GM12878 (cell line): ENCODE measurements at regions not wholly inside any gene's neighbourhood (a gene's known extent, or its start where the extent isn't known, plus 50 kb on each side); places are given as distances from the start of the nearest gene placed in this dataset.
"Not testable (repeated sequence)": the region's sequence is repeated elsewhere in the genome, so short reads cannot be mapped to it uniquely, and the experiment has no call there.

Experiments used
- ATAC-seq: fragments of 200-7000 bp; cut with Tn5 transposase; 3 replicates; pipeline ENCODE4 v1.9.1; 2020; ENCODE audit warnings: mild to moderate bottlenecking, moderate library complexity
- BruUV-seq: library from RNA; stranded (reverse); fragments of 400-500 nt; replicated peaks from 2 replicates; lab custom pipeline; 2021; lab: Mats Ljungman, UMichigan
- CTCF ChIA-PET: fragments of 300-600 bp; sonication (Branson Sonifier 250); formaldehyde crosslinking; extraction: SDS; loops from one replicate; lab custom pipeline; 2021; ENCODE audit warnings: inconsistent platforms; lab: Yijun Ruan, JAX
- POLR2A ChIA-PET: fragments of 350-600 bp; formaldehyde crosslinking; extraction: SDS; loops from one replicate; lab custom pipeline; 2021; ENCODE audit warnings: inconsistent platforms; lab: Charles Lee
- RAD21 ChIA-PET: fragments of 300-600 bp; sonication (Branson Sonifier 250); formaldehyde crosslinking; loops from one replicate; lab custom pipeline; 2023; ENCODE audit warnings: antibody characterized with exemption; ENCODE audit not compliant: unreplicated experiment; lab: Charles Lee
- SMC1A ChIA-PET: fragments of 300-600 bp; sonication (Branson Sonifier 250); formaldehyde crosslinking; loops from one replicate; lab custom pipeline; 2023; ENCODE audit not compliant: unreplicated experiment, uncharacterized antibody; lab: Charles Lee
- DNase-seq: peaks from one replicate; pipeline ENCODE4 v3.0.0-alpha.2; 2011; ENCODE audit warnings: low read depth, low spot score
- FAIRE-seq: peaks from 3 replicates; lab custom pipeline; 2011; peaks lifted over from hg19 to GRCh38; lab: Jason Lieb, UNC
- H2AFZ ChIP-seq: 2 replicates; pipeline ENCODE4 v1.6.0; 2011; ENCODE audit warnings: low read depth, low read length, control low read depth; ENCODE audit not compliant: control insufficient read depth
- H3K27ac ChIP-seq: 2 replicates; pipeline ENCODE4 v1.5.1; 2011; ENCODE audit warnings: control low read depth; ENCODE audit not compliant: control insufficient read depth, insufficient read depth
- H3K27me3 ChIP-seq, 2 experiments: replicated peaks in 1 of 2; 2 replicates each; pipeline versions ENCODE4 v1.6.0 to v1.6.1; 2011; ENCODE audit warnings: low read length in 1 of 2; ENCODE audit not compliant: control insufficient read depth in 2 of 2, insufficient read depth in 2 of 2
- H3K36me3 ChIP-seq, 2 experiments: 2 replicates each; pipeline ENCODE4 v1.5.1; 2011; ENCODE audit warnings: low read length in 1 of 2; ENCODE audit not compliant: control insufficient read depth in 2 of 2, insufficient read depth in 2 of 2
- H3K4me1 ChIP-seq: 2 replicates; pipeline ENCODE4 v1.6.1; 2011; ENCODE audit warnings: mild to moderate bottlenecking, low read length, moderate library complexity, mixed read lengths; ENCODE audit not compliant: control insufficient read depth, insufficient read depth
- H3K4me2 ChIP-seq: 2 replicates; pipeline ENCODE4 v1.6.0; 2011; ENCODE audit warnings: control low read depth; ENCODE audit not compliant: control insufficient read depth, insufficient read depth
- H3K4me3 ChIP-seq: fragments of 200-600 bp; sonication (generic); 2 replicates; pipeline ENCODE4 v1.5.1; 2016
- H3K79me2 ChIP-seq: 2 replicates; pipeline ENCODE4 v1.6.0; 2011; ENCODE audit warnings: low read length; ENCODE audit not compliant: control insufficient read depth, insufficient read depth
- H3K9ac ChIP-seq: 2 replicates; pipeline ENCODE4 v1.8.0; 2011; ENCODE audit warnings: low read length, control low read depth, mixed read lengths; ENCODE audit not compliant: control insufficient read depth, insufficient read depth
- H3K9me3 ChIP-seq: replicated peaks from 3 replicates; pipeline ENCODE4 v1.5.1; 2011; ENCODE audit warnings: mild to moderate bottlenecking, low read length; ENCODE audit not compliant: control insufficient read depth, insufficient read depth
- H4K20me1 ChIP-seq: 2 replicates; pipeline ENCODE4 v1.6.0; 2011; ENCODE audit not compliant: control insufficient read depth, insufficient read depth
- WGBS: methylation state at CpG from one replicate; pipeline ENCODE4 v1.1.6; 2016; ENCODE audit warnings: low lambda C conversion rate; ENCODE audit not compliant: insufficient replicate concordance, insufficient coverage; ENCODE audit errors: missing lambda C conversion rate; 5-methylcytosine and 5-hydroxymethylcytosine counted together
- in situ Hi-C: fragments of 300-500 bp; cut with MboI; formaldehyde crosslinking; loops from 9 replicates; pipeline ENCODE4 v1.14.3; 2018; ENCODE audit warnings: mixed read lengths
- intact Hi-C: fragments of 100-400 bp; cut with micrococcal nuclease; formaldehyde crosslinking; loops from one replicate; pipeline ENCODE4 v1.14.2; 2022; ENCODE audit not compliant: unreplicated experiment

DNA sequence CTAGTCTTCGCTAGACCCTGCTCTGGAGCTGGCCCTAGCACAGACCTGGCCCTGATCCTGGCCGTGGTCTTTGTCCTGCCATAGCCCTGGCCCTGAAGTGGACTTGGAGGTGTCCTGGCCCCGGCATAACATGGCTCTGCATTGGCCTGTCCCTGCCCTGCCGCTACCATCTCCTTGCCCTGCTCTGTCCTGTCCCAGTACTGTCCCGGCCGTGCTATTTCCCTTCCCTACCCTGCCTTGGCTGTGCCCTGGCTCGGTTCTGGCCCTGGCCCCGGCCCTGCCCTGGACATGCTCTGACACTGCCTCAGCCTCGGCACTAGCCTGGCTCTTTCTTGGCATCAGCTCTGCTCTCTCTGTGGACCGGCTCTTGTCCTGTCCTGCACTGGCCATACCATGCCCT, 331.8 kb upstream of the PLGLB1 start:
- in situ Hi-C loops, H3K36me3 ChIP-seq, H3K9ac ChIP-seq, H3K4me1 ChIP-seq, H3K9me3 ChIP-seq, H3K79me2 ChIP-seq, FAIRE-seq, POLR2A ChIA-PET, SMC1A ChIA-PET, H3K27me3 ChIP-seq, BruUV-seq, H3K4me3 ChIP-seq, CTCF ChIA-PET, DNase-seq, H4K20me1 ChIP-seq, H3K4me2 ChIP-seq, intact Hi-C loops, H3K27ac ChIP-seq, RAD21 ChIA-PET, H2AFZ ChIP-seq, ATAC-seq: not testable (repeated sequence)
- 45% methylated on average over 5 of the region's 10 CpGs for WGBS

DNA sequence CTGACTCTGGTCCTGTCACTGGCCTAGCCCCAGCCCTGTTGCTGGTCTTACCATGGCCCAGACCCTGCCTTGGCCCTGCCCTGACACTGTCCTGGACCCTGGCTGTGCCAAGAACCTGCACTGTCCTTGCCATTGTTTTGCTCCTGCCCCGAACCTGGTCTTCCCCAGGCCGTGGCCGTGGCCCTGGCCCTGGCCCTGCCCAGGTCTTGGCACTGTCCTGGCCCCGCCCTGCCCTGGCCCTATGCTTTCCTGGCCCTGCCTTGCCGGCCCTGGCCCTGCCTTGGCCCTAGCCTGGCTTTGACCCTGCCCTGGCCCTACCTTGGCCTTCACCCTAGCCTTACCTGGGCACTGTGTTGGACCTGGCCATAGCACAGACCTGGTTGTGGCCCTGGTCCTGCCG, 332.5 kb upstream of the PLGLB1 start:
- SMC1A ChIA-PET, H3K27me3 ChIP-seq, in situ Hi-C loops, H3K36me3 ChIP-seq, CTCF ChIA-PET, H3K4me2 ChIP-seq, intact Hi-C loops, H3K4me1 ChIP-seq, BruUV-seq, H3K4me3 ChIP-seq, DNase-seq, ATAC-seq, H4K20me1 ChIP-seq, H3K9me3 ChIP-seq, RAD21 ChIA-PET, H3K9ac ChIP-seq, POLR2A ChIA-PET, H3K27ac ChIP-seq, H3K79me2 ChIP-seq, H2AFZ ChIP-seq, FAIRE-seq: not testable (repeated sequence)
- 11% methylated on average over 5 of the region's 6 CpGs for WGBS

DNA sequence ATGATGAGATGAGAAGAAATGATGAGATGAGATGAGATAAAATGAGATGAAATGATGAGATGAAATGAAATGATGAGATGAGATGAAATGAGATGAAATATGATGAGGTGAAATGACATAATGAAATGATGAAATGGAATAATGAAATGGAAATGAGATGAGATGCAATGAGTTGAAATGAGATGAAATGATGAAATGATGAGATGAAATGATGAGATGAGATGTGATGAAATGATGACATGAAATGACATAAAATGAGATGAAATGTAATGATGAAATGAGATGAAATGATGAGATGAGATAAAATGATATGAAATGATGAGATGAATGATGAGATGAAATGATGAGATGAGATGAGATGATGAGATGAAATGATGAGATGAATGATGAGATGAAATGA, 338.6 kb upstream of the PLGLB1 start:
- H3K27ac ChIP-seq, H3K4me1 ChIP-seq, H2AFZ ChIP-seq, in situ Hi-C loops, H3K4me2 ChIP-seq, CTCF ChIA-PET, H3K9ac ChIP-seq, POLR2A ChIA-PET, DNase-seq, SMC1A ChIA-PET, H4K20me1 ChIP-seq, RAD21 ChIA-PET, ATAC-seq, H3K4me3 ChIP-seq, H3K36me3 ChIP-seq, H3K79me2 ChIP-seq, H3K9me3 ChIP-seq, FAIRE-seq, H3K27me3 ChIP-seq, intact Hi-C loops, BruUV-seq: not testable (repeated sequence)

DNA sequence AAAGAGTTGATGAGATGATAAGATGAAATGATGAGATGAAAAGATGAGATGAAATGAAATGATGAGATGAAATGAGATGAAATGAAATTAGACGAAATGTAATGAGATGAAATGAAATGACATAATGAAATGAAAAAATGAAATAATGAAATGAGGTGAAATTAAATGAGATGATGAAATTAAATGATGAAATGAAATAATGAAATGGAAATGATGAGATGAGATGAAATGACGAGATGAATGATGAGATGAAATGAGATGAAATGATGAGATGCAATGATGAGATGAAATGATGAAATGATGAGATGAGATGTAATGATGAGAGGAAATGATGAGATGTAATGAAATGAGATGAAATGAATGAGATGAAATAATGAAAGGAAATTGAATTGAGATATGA, 339.3 kb upstream of the PLGLB1 start:
- BruUV-seq, ATAC-seq, H3K27me3 ChIP-seq, CTCF ChIA-PET, H3K9me3 ChIP-seq, SMC1A ChIA-PET, POLR2A ChIA-PET, in situ Hi-C loops, H3K36me3 ChIP-seq, H3K4me3 ChIP-seq, H2AFZ ChIP-seq, H3K4me2 ChIP-seq, H4K20me1 ChIP-seq, H3K79me2 ChIP-seq, DNase-seq, FAIRE-seq, H3K27ac ChIP-seq, intact Hi-C loops, H3K9ac ChIP-seq, H3K4me1 ChIP-seq, RAD21 ChIA-PET: not testable (repeated sequence)
- 33% methylated on average over 1 of the region's 2 CpGs for WGBS
